Activated T-cell treated with anti-CD3 and anti-CD28 coated beads, Interleukin-2, amount 50 U/mL, for 48 hours (primary cell): ENCODE measurements at regions not wholly inside any gene's neighbourhood (a gene's known extent, or its start where the extent isn't known, plus 50 kb on each side); places are given as distances from the start of the nearest gene placed in this dataset.
A peak's percentile ranks its signal among the peaks of the same experiment; 100 is the strongest.
"Not testable (repeated sequence)": the region's sequence is repeated elsewhere in the genome, so short reads cannot be mapped to it uniquely, and the experiment has no call there.

Source experiments
- DNase-seq, 2 experiments: peaks; one replicate each; pipeline ENCODE4 v3.0.0-alpha.2; 2020

DNA sequence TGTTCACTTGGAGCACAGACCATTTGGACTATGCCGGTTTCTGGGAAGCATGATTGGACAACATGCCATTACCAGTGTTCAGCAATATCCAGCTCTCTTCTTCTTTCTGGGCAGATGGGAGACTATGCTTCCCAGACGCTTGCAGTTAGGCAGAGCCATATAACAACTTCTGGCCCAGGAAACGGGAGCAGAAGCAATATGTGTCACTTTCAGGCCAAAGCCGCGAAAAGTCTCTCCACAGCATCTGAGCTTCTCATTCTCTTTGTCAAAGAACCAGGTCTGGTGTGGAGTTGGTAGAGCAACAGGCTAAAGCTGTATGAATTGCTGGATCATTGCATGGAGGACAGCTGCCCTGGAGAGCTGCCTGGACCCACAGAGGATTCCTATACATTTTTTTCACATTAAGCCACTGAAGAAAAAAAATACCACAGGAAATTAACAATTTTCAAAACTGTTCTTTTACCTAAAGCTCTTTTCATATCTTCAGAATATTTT lies 131.4 kb upstream of the FRG1 start:
- DNase-seq: no peak

DNA sequence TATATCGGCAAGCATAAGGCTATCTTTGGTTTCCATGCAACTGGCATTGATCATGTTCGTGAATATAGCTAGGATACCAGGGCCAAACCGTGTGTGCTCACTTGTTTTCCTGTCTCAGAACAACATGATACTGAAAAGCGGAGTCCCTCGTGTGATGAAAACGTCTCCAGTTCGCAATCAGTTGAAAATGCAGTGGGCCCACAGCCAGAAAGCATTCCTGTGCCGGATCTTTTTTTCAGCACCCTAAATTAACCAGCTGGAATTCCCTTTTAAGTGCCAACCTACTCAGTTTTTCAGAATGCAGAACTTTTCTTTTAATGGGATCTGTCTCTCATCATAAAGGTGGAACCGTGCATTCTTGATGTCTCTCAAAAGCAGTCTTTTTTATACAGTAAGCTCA lies 130.8 kb upstream of the FRG1 start:
- no peak for DNase-seq

DNA sequence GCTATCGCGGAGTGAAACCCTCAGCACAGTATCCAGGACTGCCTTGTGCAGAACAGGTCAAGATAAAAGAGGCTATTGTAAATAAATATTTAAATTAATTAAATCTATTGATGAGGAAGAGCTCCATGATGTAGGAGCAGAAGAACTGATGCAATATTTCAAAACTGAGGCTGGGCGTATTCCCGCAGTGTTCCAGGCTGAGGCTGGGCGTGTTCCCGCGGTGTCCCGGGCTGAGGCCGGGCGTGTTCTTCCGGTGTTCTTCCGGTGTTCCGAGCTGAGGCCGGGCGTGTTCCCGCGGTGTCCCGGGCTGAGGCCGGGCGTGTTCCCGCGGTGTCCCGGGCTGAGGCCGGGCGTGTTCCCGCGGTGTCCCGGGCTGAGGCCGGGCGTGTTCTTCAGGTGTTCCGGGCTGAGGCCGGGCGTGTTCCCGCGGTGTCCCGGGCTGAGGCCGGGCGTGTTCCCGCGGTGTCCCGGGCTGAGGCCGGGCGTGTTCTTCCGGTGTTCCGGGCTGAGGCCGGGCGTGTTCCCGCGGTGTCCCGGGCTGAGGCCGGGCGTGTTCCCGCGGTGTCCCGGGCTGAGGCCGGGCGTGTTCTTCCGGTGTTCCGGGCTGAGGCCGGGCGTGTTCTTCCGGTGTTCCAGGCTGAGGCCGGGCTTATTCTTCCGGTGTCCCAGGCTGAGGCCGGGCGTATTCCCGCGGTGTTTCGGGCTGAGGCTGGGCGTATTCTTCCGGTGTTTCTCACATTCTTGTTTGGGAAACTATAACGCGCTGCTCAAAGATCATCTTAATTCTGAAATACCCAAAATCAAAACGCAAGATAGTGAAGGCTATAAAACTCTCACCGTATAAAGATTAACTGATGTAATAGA lies 130.1 kb upstream of the FRG1 start:
- not testable (repeated sequence) for DNase-seq

DNA sequence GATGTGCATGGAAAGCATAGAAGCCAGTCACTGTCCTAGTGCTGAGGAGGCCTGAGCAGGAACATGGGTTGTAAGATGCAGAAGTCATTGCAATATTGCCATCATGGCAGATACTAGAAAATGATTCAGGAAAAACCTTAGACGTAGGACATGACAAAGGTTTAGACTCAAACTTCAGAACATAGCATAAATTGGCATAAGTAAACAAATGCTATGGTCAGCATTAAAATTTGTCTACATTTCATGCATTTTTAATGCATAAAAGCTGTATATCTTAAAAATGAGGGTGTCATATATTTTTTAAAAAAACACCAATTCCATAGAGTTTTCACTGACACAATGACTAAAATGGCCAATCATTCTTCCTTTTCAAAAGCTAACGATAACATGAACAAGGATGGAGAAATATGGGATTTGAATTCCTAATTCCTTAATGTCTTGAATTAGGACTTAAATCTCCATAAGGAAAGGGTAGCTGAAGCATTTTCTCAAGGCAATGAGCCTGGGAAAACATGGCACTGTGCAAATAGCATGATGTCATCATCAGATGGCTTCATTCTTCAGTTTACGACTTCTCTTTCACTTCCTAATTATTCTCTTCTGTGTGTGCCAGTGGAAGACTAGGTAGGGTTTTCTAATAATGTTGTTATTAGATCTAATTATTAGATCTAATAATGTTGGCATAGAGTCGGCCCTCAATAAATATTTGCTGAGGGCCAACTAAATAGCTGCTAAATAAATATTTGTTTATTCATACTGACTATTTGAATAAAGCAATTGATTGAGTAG lies 125.1 kb upstream of the FRG1 start:
- no peak for DNase-seq

DNA sequence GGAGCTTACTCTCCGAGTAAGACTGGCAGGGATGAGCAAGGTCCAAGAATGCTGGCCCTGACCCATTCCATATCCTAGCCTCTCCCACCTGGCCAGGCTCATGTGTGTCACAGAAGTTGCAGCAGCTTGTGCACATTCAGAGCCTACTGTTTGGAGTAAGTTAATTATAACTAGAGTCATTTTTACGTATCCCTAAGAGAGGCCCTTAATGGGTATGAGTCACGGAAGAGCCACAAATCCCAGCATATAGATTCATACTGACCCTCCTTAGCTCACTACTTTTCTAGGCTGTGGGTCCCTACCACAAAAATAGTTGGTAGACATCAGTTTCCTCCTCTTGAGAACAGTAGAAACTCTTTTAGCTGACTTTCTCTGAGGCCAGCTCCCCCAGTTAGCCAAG lies 118.3 kb upstream of the FRG1 start:
- no peak for DNase-seq

DNA sequence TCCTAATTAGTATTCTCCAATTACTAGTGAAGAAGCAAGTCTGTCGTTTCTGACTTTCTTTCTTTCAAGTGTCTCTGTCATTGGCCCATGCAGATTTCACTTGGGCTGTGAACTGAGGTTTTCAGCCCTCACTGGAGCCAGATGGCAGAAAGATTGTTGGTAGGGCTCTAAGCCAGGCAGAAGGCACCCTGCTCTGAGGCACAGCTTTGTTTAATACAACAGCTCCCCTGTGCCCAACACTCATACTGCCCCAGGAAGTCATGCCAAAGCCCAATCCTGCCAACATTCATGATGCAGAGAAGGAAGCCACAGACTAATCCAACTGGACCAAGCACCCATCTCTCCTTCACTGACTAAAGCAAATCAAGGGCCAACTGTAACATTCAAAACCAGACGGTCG lies 117.1 kb upstream of the FRG1 start:
- DNase-seq: no peak

DNA sequence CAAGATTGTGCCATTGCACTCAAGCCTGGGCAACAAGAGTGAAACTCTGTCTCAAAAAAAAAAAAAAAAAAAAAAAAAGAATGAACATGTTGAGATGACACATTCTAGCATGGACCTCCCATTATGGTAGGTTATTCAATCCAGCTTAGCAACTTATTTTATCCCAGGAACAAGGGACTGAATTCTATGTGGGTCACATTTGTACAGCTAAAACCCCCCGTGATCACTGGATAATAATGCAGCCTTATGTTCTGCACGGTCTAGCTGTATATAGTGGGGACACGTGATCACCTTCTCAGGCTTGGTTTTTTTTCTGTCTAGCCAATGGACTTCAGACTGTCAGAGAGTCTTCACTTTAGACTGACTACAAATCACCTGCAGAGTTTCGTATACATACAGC lies 115.2 kb upstream of the FRG1 start:
- no peak for DNase-seq

DNA sequence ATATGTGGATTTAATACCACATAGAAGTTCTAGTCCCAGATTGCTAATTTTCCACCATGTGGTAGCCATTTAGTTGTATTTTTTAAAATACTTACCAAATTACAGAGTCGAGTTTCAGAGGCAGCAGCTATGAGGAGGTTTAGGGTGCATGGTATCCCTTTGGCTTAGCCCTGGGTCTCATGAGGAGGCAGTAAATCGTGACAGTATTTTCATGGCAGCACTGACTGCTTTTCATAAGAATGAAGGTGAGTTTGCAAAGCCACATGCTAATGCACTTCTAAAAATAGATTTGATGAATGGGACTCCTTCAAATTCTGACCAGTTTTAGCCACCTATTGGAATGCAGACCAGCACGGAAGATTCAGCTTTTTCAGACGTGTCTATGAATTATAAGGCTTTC lies 114.0 kb upstream of the FRG1 start:
- no peak for DNase-seq

DNA sequence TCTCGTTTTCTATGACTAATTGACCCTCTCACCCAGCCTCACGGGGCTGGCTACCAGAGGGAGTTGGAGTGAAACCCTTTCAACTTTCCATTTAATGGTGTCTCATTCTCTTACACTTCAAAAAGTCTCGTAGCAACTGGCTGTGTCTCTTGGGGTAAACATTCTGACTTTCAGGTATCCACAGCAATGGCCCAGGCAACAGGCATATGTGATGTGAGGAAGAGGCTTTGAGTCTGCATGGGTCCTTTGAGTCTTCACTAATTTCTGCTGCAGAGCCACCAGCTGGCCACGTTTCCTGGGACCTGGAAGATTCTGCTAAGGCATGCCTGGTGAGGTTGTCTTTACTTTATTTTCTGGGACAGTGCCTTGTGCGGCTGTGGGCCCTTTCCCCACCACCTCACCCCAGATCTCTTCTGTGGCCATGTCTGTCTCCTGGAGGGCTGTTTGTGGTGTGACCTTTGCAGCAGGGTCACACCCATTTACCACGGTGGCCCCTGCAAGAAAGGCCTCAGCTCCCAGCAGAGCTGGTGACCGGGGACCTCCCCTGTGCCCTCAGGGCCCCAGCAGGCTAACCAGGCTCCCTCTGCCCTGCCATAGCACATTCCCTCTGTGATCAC lies 112.5 kb upstream of the FRG1 start:
- DNase-seq: no peak

- no peak for DNase-seq
These were observed 108.1 kb upstream of the FRG1 start for GRCh38 chr4:189832528-189832927.

DNA sequence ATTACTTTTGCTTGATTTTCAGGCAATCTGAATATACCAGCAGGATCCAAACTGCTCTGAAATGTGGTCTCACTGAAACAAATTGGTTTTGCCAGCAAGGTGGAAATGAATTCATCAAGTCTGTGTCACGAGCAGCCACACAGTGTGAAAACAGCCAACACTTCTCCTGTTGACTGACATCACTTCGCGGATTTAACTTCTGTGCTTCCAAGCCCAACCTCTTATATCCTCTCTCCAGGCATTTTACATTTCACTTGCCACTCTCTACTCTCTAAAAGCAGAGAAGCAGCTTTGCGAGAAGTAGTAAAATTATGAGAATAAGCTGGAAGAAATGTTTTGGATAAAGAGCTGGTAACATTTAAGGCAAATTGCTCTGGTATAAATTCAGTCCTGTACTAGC lies 106.1 kb upstream of the FRG1 start:
- no peak for DNase-seq

- no peak for DNase-seq
These were observed 105.2 kb upstream of the FRG1 start for GRCh38 chr4:189835505-189835904.

DNA sequence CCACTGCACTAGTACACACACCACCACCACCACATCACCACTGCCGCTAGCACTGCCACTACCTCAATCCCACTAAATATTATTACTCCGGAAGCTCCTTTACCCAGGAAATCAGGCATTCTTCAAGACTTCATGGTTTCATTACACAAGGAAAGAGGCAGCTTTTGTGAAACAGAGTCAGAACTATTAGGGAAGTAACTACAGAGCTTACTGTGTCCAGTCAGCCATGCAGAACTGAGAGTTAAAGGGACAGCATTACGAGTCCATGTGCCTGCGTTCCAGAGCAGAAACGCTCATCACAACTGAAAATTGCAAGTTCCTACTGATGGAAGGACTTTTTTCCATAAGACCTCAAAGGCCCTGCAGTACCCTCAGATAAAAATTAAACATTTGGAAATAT lies 103.2 kb upstream of the FRG1 start:
- DNase-seq: no peak

DNA sequence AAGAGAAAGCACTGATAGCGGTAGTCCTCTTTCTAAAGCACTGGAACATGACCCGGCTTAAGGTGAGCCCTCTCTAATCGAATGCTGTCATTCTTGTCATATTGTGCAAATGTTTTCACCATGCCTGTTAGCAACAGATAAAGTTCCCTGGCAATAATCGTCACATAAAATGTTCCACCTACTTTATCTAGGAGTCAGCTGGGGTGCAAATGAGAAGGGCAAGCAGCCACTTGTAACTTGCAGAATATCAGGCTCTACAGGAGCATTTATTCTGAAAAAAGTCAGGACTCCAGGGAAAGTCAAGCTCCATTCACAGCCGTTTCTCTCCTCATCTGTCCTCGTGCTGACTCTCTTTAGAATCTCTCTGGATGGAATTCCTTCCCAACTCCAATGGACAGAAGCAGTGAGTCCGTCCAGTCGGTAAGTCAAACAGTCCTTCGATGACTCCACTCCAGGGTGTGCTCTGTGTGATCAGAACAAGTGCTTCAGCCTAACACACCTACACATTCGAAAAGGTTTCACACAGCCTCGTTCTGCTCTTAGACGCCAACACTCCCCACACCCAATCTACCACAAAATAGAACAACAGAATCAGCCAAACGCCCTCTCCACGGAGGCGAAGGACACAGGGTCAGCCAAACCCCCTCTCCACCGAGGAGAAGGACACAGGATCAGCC lies 101.7 kb upstream of the FRG1 start:
- no peak for DNase-seq

DNA sequence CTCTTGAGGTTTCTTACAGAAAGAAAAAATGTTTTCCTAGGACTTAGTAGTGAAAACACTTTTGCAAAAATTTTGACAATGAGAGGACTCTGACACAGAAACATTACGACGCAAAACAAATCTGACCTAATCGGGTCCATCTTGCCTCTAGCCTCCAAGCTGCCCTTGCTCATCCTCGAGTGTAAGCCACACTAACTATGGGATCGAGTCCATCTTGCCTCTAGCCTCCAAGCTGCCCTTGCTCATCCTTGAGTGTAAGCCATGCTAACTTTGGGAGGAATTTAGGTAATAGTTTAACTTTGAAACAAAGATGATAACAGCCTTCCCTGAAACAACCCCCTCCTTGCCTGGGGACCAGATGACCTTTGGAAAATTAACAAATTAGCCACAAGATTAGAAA lies 100.3 kb upstream of the FRG1 start:
- no peak for DNase-seq

DNA sequence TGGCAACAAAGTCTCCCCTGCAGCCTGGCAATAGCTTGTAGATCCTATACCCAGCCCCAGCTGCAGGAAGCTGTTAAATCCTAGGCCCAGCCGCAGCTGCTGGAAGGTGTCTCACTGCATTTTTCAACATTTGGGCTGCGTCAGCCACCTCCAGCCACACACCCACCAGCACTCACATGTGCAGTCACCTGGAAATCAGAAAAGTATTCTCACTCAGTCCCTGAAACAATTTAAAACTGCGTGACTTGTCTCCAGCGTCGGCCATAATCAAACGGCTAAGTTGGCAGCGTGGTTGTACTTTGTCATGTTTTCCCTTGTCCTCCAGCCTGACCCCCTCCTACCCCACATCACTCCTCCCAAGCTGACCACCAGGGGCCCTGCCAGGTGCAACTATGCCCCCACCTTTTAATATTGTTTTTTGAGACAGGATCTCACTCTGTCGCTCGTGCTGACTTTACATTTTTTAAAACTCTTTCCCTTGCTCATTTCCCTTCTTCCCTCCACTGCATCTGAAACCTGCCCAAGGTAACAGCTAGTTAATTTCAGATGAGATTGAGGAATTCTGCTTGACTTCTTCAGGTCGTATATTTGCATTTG lies 97.2 kb upstream of the FRG1 start:
- DNase-seq: no peak

- no peak for DNase-seq
These were observed 95.4 kb upstream of the FRG1 start for GRCh38 chr4:189845145-189845846.

DNA sequence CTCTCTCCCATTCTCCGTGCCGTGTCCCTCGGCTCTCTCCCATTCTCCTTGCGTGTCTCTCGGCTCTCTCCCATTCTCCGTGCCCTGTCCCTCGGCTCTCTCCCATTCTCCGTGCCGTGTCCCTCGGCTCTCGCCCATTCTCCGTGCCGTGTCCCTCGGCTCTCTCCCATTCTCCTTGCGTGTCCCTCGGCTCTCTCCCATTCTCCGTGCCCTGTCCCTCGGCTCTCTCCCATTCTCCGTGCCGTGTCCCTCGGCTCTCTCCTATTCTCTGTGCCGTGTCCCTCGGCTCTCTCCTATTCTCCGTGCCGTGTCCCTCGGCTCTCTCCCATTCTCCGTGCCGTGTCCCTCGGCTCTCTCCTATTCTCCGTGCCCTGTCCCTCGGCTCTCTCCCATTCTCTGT lies 94.6 kb upstream of the FRG1 start:
- not testable (repeated sequence) for DNase-seq

DNA sequence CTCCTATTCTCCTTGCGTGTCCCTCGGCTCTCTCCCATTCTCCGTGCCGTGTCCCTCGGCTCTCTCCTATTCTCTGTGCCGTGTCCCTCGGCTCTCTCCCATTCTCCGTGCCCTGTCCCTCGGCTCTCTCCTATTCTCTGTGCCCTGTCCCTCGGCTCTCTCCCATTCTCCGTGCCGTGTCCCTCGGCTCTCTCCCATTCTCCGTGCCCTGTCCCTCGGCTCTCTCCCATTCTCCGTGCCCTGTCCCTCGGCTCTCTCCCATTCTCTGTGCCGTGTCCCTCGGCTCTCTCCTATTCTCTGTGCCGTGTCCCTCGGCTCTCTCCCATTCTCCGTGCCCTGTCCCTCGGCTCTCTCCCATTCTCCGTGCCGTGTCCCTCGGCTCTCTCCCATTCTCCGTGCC lies 94.1 kb upstream of the FRG1 start:
- not testable (repeated sequence) for DNase-seq

- peak; percentile 17 to 20 for DNase-seq
These were observed 92.0 kb upstream of the FRG1 start for GRCh38 chr4:189848672-189849071.

DNA sequence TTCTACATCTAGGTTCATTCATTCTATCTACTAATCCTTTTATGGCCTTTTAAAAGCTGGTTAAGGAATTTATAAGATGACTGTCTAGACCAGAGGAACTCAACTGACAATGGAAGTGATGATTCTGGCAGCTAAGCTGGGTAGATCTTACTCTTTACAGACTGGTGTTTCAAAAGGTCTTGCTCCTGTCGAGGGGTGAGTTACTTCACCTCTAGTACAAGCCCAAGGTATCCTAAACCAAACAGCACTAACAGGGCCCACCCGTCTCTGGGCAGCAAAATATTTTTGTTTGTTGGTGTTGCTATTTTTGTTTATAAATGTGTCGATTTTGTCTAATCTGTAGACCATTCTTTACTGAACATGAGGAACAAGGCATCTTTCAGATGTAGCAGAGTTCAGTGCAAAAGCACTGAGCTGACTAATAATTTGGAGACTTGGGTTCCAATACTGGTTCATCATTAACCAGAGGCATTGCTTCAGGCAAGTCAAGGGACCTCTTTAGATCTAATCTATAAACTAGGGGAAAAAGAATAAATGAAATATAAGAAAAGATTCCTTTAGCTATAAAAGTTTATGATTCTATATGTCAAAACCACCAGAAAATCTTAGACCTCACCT lies 90.3 kb upstream of the FRG1 start:
- no peak for DNase-seq

DNA sequence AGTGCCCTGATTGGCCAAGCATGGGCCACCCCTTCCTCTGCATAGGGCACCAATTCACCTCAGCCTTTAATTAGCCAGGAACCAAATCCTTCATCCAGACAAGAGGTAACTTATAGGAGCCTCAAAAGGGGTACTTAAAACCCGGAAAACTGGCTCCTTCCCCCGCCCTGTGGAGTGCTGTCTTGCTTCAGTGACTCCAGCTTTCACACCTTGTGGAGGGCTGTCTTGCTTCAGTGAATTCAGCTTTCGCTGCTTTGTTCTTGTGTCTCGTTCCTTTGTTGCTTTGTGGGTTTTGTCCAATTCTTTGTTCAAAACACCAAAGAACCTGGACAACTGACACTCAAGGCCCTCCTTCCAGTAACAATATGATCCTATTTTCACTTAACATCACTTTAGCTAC lies 82.2 kb upstream of the FRG1 start:
- DNase-seq: no peak
